ENCODE measurements at regions not wholly inside any gene's neighbourhood (a gene's known extent, or its start where the extent isn't known, plus 50 kb on each side); places are given as distances from the start of the nearest gene placed in this dataset.

DNA sequence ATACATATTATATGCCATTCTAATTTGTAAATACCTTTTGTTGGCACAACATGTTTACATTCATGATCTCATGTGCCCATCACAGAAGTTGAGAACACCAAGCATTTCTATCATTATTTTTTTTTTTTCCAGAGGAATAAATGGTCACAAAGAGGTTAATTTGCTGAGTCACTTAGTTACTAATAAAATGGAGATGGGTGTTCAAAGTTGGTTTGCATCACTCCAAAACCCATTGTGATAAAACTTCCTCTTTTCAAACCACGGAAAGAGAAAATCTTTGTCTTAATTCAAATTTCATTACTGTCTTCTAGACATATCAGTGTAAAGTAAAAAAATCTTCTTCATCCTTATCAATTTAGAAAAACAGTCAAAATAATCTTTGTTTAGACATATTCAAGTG, 636.8 kb upstream of the CCDC179 start:
- TF ChIP-seq, protein P1, sequence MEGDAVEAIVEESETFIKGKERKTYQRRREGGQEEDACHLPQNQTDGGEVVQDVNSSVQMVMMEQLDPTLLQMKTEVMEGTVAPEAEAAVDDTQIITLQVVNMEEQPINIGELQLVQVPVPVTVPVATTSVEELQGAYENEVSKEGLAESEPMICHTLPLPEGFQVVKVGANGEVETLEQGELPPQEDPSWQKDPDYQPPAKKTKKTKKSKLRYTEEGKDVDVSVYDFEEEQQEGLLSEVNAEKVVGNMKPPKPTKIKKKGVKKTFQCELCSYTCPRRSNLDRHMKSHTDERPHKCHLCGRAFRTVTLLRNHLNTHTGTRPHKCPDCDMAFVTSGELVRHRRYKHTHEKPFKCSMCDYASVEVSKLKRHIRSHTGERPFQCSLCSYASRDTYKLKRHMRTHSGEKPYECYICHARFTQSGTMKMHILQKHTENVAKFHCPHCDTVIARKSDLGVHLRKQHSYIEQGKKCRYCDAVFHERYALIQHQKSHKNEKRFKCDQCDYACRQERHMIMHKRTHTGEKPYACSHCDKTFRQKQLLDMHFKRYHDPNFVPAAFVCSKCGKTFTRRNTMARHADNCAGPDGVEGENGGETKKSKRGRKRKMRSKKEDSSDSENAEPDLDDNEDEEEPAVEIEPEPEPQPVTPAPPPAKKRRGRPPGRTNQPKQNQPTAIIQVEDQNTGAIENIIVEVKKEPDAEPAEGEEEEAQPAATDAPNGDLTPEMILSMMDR (conservative IDR thresholded peaks at IDR 0.05): no peak
- TF ChIP-seq EZH2 (IDR thresholded peaks at IDR 0.05; ENCODE audit: low read depth): no peak

Measured in PC-9 (cell line).